ENCODE measurements at regions not wholly inside any gene's neighbourhood (a gene's known extent, or its start where the extent isn't known, plus 50 kb on each side); places are given as distances from the start of the nearest gene placed in this dataset.

GRCh38 chr7:125197731-125198393 lies 268.2 kb upstream of the POT1 start (continued):
- TF ChIP-seq, protein P1, sequence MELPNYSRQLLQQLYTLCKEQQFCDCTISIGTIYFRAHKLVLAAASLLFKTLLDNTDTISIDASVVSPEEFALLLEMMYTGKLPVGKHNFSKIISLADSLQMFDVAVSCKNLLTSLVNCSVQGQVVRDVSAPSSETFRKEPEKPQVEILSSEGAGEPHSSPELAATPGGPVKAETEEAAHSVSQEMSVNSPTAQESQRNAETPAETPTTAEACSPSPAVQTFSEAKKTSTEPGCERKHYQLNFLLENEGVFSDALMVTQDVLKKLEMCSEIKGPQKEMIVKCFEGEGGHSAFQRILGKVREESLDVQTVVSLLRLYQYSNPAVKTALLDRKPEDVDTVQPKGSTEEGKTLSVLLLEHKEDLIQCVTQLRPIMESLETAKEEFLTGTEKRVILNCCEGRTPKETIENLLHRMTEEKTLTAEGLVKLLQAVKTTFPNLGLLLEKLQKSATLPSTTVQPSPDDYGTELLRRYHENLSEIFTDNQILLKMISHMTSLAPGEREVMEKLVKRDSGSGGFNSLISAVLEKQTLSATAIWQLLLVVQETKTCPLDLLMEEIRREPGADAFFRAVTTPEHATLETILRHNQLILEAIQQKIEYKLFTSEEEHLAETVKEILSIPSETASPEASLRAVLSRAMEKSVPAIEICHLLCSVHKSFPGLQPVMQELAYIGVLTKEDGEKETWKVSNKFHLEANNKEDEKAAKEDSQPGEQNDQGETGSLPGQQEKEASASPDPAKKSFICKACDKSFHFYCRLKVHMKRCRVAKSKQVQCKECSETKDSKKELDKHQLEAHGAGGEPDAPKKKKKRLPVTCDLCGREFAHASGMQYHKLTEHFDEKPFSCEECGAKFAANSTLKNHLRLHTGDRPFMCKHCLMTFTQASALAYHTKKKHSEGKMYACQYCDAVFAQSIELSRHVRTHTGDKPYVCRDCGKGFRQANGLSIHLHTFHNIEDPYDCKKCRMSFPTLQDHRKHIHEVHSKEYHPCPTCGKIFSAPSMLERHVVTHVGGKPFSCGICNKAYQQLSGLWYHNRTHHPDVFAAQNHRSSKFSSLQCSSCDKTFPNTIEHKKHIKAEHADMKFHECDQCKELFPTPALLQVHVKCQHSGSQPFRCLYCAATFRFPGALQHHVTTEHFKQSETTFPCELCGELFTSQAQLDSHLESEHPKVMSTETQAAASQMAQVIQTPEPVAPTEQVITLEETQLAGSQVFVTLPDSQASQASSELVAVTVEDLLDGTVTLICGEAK (IDR thresholded peaks at IDR 0.05): no peak
- TF ChIP-seq, protein P1 (CRISPR knock-in tag; IDR thresholded peaks at IDR 0.05): no peak
- TF ChIP-seq SAFB (IDR thresholded peaks at IDR 0.05; ENCODE audit: borderline replicate concordance, low read depth, low read length): no peak
- TF ChIP-seq, protein P2, sequence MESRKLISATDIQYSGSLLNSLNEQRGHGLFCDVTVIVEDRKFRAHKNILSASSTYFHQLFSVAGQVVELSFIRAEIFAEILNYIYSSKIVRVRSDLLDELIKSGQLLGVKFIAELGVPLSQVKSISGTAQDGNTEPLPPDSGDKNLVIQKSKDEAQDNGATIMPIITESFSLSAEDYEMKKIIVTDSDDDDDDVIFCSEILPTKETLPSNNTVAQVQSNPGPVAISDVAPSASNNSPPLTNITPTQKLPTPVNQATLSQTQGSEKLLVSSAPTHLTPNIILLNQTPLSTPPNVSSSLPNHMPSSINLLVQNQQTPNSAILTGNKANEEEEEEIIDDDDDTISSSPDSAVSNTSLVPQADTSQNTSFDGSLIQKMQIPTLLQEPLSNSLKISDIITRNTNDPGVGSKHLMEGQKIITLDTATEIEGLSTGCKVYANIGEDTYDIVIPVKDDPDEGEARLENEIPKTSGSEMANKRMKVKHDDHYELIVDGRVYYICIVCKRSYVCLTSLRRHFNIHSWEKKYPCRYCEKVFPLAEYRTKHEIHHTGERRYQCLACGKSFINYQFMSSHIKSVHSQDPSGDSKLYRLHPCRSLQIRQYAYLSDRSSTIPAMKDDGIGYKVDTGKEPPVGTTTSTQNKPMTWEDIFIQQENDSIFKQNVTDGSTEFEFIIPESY (CRISPR knock-in tag; IDR thresholded peaks at IDR 0.05): no peak
- no peak for TF ChIP-seq RBM15 (IDR thresholded peaks at IDR 0.05; ENCODE audit: insufficient read depth, low read length)
- TF ChIP-seq, protein P3, sequence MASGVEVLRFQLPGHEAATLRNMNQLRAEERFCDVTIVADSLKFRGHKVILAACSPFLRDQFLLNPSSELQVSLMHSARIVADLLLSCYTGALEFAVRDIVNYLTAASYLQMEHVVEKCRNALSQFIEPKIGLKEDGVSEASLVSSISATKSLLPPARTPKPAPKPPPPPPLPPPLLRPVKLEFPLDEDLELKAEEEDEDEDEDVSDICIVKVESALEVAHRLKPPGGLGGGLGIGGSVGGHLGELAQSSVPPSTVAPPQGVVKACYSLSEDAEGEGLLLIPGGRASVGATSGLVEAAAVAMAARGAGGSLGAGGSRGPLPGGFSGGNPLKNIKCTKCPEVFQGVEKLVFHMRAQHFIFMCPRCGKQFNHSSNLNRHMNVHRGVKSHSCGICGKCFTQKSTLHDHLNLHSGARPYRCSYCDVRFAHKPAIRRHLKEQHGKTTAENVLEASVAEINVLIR (CRISPR knock-in tag; IDR thresholded peaks at IDR 0.05): no peak
- no peak for TF ChIP-seq TEAD2 (tag; IDR thresholded peaks at IDR 0.05)
- no peak for TF ChIP-seq ZNF57 (CRISPR knock-in tag; IDR thresholded peaks at IDR 0.05)
- no peak for TF ChIP-seq TFAP4 (CRISPR knock-in tag; IDR thresholded peaks at IDR 0.05; ENCODE audit: borderline replicate concordance)
- no peak for TF ChIP-seq ARID2 (IDR thresholded peaks at IDR 0.05)
- TF ChIP-seq, protein P4, sequence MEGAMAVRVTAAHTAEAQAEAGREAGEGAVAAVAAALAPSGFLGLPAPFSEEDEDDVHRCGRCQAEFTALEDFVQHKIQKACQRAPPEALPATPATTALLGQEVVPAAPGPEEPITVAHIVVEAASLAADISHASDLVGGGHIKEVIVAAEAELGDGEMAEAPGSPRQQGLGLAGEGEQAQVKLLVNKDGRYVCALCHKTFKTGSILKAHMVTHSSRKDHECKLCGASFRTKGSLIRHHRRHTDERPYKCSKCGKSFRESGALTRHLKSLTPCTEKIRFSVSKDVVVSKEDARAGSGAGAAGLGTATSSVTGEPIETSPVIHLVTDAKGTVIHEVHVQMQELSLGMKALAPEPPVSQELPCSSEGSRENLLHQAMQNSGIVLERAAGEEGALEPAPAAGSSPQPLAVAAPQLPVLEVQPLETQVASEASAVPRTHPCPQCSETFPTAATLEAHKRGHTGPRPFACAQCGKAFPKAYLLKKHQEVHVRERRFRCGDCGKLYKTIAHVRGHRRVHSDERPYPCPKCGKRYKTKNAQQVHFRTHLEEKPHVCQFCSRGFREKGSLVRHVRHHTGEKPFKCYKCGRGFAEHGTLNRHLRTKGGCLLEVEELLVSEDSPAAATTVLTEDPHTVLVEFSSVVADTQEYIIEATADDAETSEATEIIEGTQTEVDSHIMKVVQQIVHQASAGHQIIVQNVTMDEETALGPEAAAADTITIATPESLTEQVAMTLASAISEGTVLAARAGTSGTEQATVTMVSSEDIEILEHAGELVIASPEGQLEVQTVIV (CRISPR knock-in tag; IDR thresholded peaks at IDR 0.05; ENCODE audit: borderline replicate concordance): no peak
